Thyroid gland (tissue), 4 donors: ENCODE measurements at regions not wholly inside any gene's neighbourhood (a gene's known extent, or its start where the extent isn't known, plus 50 kb on each side); places are given as distances from the start of the nearest gene placed in this dataset.

Experiments
- POLR2A ChIP-seq, 2 donors: fragments of 450-650 bp; IDR thresholded peaks; one replicate each; pipeline ENCODE4 v1.6.1; 2017; ENCODE audit warnings: antibody characterized with exemption in 2 of 2, mild to moderate bottlenecking in 2 of 2, moderate library complexity in 1 of 2
- TF ChIP-seq, protein P1 (sequence below), 6 experiments: fragments of 200-600 bp in 3 of 6; fragments of 450-650 bp in 3 of 6; sonication (generic) in 3 of 6; IDR thresholded peaks; one replicate each; pipeline ENCODE4 v1.5.1; 2016 to 2019; ENCODE audit warnings: antibody characterized with exemption in 6 of 6, mild to moderate bottlenecking in 2 of 6, inconsistent platforms in 1 of 6, moderate library complexity in 1 of 6

DNA sequence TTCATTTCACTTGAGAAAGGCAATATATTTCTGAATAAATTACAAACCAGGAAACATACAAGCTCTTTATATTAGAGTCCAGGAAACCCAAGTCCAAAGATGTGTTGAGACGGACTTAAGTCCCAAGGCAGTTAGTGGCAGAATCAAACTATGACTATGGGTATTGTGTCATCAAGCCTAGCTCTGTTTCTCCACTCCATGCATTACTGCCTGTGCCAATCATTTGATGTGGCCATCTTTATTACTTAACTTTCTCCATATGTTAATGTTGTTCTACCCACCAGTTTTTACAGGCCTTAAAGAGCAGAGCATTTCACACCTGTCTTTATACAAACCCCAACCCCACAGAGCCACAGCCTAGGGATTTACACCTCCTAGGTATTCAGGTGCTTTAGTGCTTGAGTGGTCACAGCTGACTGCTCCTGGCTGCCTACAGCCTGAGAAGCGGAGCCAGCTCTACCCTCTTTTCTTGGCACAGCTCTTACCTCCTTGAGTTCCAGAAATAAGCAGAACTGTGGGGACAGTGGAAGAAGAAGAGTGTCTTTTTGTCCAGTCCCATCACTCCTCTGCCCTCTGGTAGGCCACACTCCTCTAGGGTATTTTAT lies 92.1 kb downstream of the DTWD1 start:
- TF ChIP-seq, protein P1, sequence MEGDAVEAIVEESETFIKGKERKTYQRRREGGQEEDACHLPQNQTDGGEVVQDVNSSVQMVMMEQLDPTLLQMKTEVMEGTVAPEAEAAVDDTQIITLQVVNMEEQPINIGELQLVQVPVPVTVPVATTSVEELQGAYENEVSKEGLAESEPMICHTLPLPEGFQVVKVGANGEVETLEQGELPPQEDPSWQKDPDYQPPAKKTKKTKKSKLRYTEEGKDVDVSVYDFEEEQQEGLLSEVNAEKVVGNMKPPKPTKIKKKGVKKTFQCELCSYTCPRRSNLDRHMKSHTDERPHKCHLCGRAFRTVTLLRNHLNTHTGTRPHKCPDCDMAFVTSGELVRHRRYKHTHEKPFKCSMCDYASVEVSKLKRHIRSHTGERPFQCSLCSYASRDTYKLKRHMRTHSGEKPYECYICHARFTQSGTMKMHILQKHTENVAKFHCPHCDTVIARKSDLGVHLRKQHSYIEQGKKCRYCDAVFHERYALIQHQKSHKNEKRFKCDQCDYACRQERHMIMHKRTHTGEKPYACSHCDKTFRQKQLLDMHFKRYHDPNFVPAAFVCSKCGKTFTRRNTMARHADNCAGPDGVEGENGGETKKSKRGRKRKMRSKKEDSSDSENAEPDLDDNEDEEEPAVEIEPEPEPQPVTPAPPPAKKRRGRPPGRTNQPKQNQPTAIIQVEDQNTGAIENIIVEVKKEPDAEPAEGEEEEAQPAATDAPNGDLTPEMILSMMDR (IDR thresholded peaks at IDR 0.05): no peak
- TF ChIP-seq POLR2A (IDR thresholded peaks at IDR 0.05): no peak
